HG03097 (cell line): ENCODE measurements at regions not wholly inside any gene's neighbourhood (a gene's known extent, or its start where the extent isn't known, plus 50 kb on each side); places are given as distances from the start of the nearest gene placed in this dataset.

ENCODE experiments used
- ATAC-seq: cut with Tn5 transposase; IDR thresholded peaks from one replicate; pipeline ENCODE4 v1.9.1; 2021; ENCODE audit not compliant: unreplicated experiment, low FRiP score

GRCh38 chr20:24738058-24738775 is 210.9 kb upstream of the CST7 start:
- no peak for ATAC-seq

- ATAC-seq, result no peak
These were observed 210.0 kb upstream of the CST7 start for GRCh38 chr20:24738981-24739633.

- no peak for ATAC-seq
These were observed 209.3 kb upstream of the CST7 start for GRCh38 chr20:24739746-24740145.

GRCh38 chr20:24741493-24742072 is 207.5 kb upstream of the CST7 start:
- ATAC-seq, result no peak

GRCh38 chr20:24742436-24742835 is 206.6 kb upstream of the CST7 start:
- ATAC-seq, result no peak

- ATAC-seq, result no peak
These were observed 206.1 kb upstream of the CST7 start for GRCh38 chr20:24742989-24743388.

- ATAC-seq, result no peak
These were observed 205.4 kb upstream of the CST7 start for GRCh38 chr20:24743641-24744040.

GRCh38 chr20:24744747-24745146 is 204.3 kb upstream of the CST7 start:
- ATAC-seq, result no peak

- no peak for ATAC-seq
These were observed 203.9 kb upstream of the CST7 start for GRCh38 chr20:24745206-24745605.

GRCh38 chr20:24745617-24746350 is 203.3 kb upstream of the CST7 start:
- ATAC-seq, result no peak

- ATAC-seq, result no peak
These were observed 202.8 kb upstream of the CST7 start for GRCh38 chr20:24746351-24746685.

GRCh38 chr20:24747010-24747712 is 201.9 kb upstream of the CST7 start:
- ATAC-seq, result no peak

GRCh38 chr20:24747881-24748595 is 201.0 kb upstream of the CST7 start:
- ATAC-seq, result no peak

- no peak for ATAC-seq
These were observed 197.5 kb upstream of the CST7 start for GRCh38 chr20:24751551-24751950.

- no peak for ATAC-seq
These were observed 196.5 kb upstream of the CST7 start for GRCh38 chr20:24752612-24753011.

GRCh38 chr20:24753130-24753529 is 195.9 kb upstream of the CST7 start:
- ATAC-seq, result no peak

- no peak for ATAC-seq
These were observed 194.4 kb upstream of the CST7 start for GRCh38 chr20:24754691-24755090.

GRCh38 chr20:24755411-24755922 is 193.6 kb upstream of the CST7 start:
- ATAC-seq, result no peak

GRCh38 chr20:24756292-24757025 is 192.6 kb upstream of the CST7 start:
- no peak for ATAC-seq
